GM12891 (cell line): ENCODE measurements at regions not wholly inside any gene's neighbourhood (a gene's known extent, or its start where the extent isn't known, plus 50 kb on each side); places are given as distances from the start of the nearest gene placed in this dataset.

Source experiments
- PAX5 ChIP-seq: IDR thresholded peaks from 2 replicates; pipeline ENCODE4 v1.6.1; 2011; ENCODE audit warnings: low read length, moderate library complexity, mild to moderate bottlenecking; ENCODE audit not compliant: insufficient read depth, severe bottlenecking
- POLR2A ChIP-seq: IDR thresholded peaks from 2 replicates; pipeline ENCODE4 v1.6.1; 2011; ENCODE audit warnings: low read depth, low read length, control low read depth
- POLR2AphosphoS5 ChIP-seq: IDR thresholded peaks from 2 replicates; pipeline ENCODE4 v1.6.1; 2011; ENCODE audit warnings: low read depth, low read length, control low read depth
- POU2F2 ChIP-seq: IDR thresholded peaks from 2 replicates; pipeline ENCODE4 v1.6.1; 2011; ENCODE audit warnings: low read depth, mild to moderate bottlenecking, control low read depth, low read length, moderate library complexity
- SPI1 ChIP-seq: IDR thresholded peaks from 2 replicates; pipeline ENCODE4 v1.6.1; 2011; ENCODE audit warnings: low read depth, low read length, control low read depth
- TAF1 ChIP-seq: IDR thresholded peaks from 2 replicates; pipeline ENCODE4 v1.6.1; 2011; ENCODE audit warnings: low read depth, low read length, control low read depth

DNA sequence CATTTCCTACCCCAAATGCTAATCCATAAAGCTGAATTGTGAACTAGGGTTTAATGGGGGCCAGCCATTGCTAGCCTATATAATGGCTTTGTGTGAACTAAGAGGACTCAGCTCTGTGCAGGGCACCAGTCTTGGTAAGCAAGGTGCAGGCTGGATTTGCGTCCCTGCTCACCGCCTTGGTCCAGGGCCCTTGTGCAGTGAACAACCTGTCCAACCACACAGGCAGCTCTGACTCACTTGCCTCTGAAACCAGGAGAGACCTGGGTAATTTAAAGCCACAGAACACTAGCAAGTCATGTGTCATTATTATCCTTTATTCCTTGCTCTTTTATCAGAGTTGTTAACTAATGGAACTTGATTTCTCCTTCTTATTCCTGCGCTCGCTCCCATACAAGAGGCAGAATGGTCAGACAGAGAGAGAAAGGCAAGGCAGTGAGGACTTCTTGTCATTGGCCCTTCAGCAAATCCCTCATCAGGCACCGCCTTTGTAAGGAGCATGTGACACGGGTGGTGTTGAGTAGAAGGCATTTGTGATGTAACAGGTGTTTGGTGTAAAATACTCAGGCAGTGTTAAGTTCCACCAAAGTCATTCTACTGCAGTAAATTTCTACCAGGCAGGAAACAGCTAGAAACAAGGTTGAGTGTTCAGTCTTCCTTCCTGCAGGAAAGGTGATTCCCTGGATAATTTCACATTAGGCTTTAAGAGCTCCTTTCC lies 67.3 kb upstream of the OLIG2 start:
- no peak for TF ChIP-seq SPI1
- no peak for TF ChIP-seq POLR2AphosphoS5
- no peak for TF ChIP-seq POLR2A
- TF ChIP-seq TAF1: no peak
- no peak for TF ChIP-seq POU2F2
- no peak for TF ChIP-seq PAX5
